IPS DF 4.7 (cell line): ENCODE measurements at regions not wholly inside any gene's neighbourhood (a gene's known extent, or its start where the extent isn't known, plus 50 kb on each side); places are given as distances from the start of the nearest gene placed in this dataset.
"Not testable (repeated sequence)": the region's sequence is repeated elsewhere in the genome, so short reads cannot be mapped to it uniquely, and the experiment has no call there.

Source experiments
- DNase-seq: peaks from one replicate; pipeline ENCODE4 v3.0.0-alpha.2; 2013; ENCODE audit warnings: low spot score; ENCODE audit errors: extremely low read depth

DNA sequence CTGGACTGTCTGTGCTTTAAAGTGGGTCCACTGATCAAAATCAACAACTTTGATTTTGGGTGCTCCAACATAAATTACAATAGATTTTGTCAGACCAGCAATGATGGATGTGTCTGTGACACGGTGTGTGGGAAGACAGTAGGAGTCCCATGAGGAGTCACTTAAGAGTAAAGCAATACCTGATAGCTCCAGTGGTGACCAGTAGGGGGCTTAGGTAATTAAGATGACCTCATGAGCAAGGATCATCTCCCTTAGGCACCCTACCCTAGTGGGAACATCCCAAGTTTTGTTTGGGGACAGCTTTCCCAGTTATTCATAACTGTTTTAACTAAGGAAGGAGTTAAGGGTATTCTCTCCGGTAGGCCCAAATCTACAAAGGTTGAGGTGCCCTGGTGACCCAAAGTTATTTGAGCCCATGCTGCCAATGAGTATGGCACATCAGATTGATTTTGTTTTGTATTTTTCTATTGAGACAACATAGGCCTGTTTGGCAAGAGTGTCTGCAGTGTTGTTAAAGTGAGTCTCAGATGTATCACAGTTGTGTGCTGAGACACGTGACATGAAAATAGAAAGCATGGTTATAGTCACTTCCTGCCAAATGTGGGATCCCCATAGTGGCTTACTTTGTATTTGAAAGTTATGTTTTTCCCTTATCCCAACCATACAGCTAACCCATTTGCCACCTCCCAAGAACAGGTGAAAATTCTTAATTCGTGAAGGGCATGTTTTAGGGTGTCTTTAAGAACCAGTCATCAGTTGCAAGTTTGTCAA is 1337.6 kb upstream of the SLC39A10 start:
- DNase-seq, result no peak

DNA sequence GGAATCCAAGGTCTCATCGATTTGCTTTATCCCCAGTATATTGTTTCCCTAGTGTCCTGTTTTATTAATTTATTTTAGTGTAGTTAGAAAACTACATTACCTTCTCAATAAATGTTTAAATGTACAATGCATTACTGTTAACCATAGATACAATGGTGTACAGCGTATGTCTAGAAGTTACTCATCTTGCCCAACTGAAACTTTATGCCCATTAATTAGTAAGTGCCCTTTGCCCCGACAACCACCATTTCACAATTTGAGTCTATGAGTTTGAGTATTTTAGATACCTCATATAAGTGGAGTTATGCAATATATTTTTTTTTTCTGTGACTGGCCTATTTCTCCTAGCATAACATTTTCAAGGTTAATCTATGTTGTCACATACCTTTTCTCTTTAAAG is 1343.0 kb upstream of the SLC39A10 start:
- no peak for DNase-seq

DNA sequence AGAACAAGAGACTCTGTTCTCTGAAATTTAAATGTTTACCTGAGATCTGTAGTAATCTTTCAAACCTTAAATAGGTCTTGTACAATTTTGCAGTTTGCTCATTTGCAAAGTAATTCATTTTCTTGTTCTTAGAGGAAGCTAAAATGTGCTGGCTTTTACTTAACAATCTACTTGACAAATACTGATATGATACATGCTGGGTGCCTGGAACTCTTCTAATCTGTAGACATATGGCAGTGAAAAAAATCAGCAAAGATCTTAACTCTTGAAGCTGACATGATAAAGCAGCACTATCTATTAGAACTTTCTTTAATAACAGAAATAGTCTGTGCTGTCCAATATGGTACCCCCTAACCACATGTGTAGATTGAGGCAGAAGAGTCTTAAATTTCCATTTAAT is 1352.8 kb upstream of the SLC39A10 start:
- DNase-seq, result no peak

DNA sequence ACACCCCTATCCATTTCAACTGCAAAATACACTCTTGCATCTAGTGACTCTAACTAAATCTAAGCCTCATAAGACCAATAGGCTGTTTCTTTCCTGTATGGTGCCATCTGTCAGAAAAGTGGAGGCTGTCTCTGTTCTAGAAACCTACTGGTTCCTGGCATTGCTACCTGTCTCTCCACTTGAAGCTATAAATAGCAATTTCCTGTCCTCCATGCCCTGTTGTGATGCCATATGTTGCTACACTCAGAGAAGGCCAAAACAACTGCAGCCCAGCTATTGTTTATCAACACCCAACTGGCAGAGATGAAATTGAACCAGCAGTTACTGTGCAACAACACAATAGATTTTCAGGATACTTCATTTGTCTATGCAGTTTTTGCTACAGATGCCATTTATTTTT is 1355.1 kb upstream of the SLC39A10 start:
- DNase-seq, result no peak

DNA sequence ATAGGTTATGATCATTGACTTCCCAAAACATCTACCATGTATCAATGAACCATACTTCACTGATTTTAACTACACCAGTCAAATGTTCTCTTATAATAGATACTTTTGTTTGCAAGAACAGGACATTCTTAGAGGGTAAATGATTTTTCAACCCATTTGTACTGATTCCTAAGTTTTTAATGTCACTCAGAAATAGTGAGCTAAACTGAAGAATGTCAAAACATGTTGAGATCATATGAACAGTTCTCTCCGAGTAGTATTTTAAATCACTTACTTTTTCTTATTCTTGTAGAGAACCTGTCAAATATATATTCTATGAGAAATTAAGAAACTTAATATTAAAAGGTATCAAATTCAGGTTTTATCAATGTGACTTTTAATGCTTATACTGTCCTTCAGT is 1362.9 kb upstream of the SLC39A10 start:
- no peak for DNase-seq

DNA sequence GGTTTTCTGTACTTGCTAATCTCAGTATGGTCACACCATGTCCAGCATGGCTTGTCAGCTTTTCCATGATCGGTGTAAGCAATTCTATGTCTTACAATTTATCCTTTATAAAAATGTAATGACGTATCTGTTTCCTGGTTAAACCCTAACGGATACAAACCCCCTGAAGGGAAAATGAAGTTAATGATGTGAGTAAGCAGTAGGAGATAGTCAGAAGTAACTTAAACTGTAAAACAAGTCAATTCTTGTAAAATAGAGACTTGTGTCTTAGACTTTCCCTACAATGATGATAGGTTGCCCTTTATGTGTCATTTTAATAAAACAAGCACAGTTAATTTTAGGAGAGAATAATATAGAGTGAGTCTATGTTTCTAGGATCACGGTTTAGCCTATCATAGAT is 1365.9 kb upstream of the SLC39A10 start:
- no peak for DNase-seq

DNA sequence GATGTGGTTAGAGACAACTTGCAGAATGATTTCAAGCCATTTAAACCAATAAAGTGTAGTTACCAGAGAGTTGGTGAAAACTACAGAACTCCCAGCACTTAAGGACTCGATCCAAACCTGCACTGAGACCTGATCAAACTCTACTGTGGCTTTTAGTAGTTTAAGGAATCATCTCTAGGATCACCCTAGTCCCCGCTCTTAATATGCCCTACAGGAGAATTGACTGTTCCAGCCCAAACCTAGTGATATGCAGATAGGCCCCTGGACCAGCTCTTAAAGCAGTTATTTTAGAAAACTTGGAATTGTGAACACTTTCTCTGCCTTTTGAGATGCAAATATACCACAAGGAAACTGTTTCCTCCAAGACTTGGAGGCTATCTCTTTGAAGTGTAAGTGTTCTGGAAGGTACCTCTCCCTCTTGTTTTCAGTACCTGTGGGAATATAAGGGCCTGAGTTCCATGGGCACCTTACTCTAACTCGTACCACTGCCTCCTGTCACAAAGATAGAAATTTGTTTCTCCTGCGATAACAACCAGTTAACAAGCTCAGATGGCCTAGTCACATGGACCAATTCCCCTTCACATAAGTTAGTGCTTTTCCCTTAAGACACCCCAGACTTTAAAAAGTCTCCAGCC is 1367.2 kb upstream of the SLC39A10 start:
- DNase-seq, result no peak

DNA sequence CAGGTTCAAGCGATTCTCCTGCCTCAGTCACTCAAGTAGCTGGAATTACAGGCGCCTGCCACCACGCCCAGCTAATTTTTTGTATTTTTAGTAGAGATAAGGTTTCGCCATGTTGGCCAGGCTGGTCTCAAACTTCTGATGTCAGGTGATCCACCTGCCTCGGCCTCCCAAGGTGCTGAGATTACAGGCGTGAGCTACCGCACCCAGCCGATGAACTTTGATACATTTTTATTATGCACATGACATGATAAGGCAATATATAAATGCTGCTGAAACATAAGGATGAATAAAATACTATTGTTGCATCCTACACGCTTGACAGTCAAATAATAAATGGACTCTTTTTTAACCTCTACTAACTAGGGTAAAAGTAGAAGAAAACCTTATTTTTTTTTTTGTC is 1380.4 kb upstream of the SLC39A10 start:
- DNase-seq, result not testable (repeated sequence)

DNA sequence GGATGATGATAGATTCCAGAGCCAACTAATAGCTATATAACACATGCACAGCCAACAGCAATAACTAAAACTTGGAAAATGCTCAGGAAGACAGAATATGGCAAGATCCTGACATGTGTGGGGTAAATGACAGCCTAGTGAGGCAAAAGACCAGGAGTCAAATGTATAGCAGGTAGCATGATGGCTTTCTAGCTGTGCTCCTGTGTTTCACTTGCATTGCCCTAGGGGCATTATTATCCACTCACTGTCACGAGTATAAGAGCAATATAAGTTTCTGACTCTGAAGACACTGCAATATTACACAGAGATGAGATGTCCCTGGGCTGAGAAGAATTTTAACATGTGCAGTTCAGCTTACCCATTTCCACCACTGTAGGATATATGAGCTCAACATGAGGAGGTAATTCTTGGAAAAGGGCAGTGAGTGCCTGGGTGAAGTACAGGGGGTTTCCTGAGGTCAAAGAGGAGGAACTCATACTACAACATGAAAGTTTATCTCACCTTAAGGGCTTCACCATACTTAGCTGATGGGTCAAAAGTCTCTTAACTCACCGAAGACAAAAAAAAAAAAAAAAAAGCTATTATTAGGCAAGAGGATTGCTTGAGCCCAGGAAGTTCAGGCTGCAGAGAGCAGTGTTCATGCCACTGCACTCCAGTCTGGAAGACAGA is 1385.6 kb upstream of the SLC39A10 start:
- no peak for DNase-seq

DNA sequence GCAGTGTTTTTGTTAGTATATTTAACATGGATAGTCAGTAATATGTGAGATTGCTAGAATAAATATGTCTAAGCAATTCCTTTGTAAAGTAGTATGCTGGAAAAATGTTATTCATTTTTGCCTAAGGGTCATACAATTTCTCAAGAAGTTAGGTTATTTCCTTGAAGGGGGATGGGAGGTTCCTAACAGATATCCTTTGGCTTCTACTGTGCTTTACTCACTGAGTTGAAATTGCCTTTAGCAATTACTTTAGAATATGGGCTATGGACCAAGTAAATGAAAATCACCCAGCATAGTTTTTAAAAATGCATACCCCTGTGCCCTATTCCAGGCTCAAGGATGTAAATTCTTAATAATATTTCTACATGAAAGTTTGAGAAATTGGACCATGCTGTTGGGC is 1386.4 kb upstream of the SLC39A10 start:
- DNase-seq, result no peak

DNA sequence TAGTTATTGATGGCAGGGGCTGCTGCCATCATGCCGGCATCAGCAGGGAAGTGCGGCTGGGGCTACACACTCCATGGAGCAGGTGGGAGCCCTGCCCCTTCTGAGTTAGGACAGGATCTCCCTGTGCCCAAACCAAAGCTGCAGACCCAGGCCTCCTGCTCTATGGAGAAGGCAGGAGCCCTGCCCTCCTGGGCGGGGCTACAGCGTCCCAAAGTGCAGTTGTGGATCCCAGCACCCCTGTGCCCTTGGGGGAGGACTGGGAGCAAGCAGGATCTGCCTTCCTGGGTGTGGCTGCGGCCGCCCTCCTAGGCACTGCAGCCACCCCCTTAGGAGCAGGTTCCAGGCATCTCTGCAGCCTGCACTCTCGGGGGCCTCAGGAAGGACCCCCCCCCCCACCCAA is 1392.4 kb upstream of the SLC39A10 start:
- no peak for DNase-seq

DNA sequence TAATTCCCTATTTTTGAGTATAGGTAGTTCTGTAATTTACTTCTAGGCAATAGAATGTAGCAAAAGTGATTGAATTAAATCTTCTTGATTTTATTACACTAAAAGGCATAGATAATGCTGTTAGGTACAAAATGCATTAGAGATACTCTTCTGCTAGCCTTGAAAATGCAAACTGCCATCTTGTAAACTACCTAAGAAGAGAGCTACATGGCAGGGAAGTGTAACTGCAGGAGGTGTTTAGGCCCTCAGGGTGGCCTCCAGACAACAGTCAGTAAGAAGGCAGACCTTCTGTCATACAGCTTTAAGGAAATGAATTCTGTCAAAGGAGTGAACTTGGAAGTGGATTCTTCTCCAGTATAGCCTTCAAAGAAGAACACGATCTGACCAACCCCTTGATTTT is 1396.8 kb upstream of the SLC39A10 start:
- no peak for DNase-seq

DNA sequence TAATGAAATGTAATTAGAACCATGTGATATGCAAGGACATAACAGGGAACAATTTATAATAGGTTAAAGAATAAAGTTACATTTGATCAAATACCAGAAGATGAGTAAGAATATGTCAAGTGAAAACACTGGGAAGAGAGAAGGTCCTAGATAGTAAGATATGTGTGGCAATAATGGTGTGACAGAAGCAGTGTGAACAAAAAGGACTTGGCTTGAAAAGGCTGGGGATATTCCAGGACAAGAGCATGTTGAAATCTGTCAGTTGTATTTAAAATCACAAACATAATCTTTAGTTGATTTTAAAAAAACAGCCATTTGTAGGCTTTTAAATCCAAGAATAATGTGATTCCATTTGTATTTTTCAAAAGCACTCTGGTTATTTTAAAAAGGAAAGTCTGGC is 1399.9 kb upstream of the SLC39A10 start:
- DNase-seq, result no peak

DNA sequence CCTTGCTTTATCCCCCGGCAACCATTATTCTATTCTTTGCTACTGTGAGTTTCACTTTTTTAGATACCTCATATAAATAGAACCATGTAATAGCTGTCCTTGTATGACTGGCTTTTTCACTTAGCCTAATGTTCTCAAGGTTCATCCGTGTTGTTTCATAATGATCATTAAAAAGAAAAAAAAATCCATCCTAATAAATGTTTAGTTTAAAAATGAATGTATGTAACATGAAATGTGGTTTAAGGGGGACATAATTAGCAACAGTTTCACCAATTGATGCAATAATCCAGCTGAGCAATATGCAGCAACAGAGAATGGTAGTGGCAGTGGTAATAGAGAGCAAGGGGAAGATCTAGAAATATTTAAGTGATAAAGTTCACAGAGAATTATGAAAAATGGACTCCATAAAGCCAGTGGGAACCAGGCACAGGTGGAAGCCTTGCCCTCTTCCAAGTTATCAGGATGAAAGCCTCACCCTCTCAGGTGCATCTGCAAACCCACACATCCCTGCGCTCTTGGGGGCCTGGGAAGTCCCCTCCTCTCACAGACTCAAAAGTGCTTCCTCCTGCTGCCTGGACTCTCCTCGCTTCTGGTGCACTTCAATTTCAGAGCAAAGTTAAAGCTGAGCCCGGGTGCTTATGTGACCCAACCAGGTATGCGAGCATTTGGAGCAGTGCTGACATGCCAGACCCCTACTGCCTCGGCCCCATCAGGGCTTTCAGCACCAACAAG is 1403.3 kb upstream of the SLC39A10 start:
- DNase-seq, result no peak

DNA sequence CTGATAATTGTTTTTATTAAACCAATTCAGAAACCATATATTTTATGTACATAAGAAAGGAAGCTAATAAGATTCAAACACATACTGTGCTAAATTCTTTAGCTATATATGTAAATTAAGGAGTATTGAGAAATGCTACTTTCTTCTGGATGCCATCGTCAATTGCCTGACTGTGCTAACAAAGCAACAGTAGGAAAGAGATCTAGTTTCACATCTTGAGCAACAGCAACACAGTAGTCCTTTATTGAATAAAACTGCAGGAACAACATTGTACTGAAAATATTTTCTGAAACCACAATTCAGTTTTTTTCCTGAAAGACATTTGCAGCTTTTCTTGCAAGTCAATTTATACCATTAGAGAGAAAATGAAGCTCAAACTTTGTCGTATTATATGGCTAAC is 1404.9 kb upstream of the SLC39A10 start:
- DNase-seq, result no peak

DNA sequence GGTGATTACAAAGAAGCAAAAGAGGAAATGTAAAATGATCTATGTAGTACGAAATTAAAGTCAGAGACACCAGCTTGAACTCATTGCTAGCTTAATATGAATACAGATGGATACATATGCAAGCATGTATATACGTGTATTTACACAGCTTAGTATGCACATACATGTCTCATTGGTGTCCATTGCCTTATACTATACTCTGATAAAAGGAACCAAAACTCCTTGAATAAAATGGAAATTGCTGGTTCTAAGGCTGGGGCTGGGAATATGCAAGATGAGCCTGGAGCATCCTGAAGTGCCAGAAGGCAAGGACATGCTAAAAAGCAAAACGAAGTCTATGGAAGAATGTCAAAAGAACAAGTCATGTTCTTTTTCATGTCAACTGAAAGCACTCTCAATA is 1424.4 kb upstream of the SLC39A10 start:
- DNase-seq, result no peak

DNA sequence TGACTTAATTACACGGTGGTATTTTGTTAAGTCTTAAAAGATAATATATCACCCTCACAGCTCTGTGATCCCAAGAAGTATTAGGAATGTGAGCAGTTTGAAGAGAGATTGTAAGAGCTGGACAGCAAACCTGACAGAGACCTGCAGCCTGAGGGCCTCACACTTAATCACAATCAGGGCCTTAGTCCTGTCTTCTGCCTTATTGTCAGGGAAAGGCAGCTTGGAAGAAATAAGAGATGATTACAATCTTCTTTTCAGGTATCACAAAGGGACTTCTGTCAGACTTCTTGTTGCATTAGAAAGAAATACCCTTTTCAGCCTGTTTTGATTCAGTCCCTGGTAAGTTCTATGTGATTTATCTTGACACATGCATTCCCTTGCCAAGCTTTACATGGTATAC is 1433.8 kb upstream of the SLC39A10 start:
- no peak for DNase-seq

DNA sequence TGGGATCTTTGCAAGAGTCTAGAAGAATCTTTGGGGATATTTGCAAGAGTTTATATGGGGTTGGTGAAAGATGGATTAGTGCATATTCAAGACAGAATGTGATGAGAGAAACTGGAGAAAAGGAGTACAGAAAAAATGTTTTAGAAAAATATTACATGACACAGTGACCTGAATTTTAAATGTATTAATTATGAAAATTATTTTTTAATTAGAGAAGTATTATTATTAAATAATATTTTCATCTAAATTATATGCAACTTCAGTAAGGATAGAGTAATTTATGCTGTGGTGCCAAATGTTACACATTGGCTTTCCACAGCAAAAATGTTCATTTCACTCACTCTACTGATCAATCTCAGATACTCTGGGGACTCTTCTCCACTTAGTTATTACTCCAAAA is 1442.8 kb upstream of the SLC39A10 start:
- no peak for DNase-seq

DNA sequence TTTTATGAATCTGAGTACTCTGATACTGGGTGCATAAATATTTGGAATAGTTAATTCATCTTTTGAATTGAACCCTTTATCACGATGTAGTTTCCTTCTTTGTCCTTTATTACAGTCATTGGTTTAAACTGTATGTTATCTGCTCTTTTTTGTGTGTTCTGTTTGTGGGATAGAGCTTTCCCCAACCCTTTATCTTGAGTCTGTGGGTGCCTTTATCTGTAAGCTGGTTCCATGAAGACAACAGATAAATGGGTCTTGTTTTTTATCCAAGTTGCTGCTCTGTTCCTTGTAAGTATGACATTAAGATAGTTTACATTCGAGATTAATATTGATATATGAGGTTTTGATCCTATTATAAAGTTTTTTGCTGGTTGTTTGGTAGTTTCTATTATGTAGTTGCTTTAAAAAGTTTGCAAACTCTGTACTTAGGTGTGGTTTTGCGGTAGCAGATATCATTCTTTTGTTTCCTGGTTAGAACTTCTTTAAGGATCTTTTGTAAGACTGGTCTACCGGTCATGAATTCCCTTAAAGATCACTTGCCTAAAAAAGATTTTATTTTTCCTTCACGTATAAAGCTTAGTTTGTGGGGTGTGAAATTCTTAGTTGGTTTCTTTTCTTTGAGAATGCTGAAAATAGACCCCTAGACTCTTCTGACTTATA is 1451.3 kb upstream of the SLC39A10 start:
- no peak for DNase-seq

DNA sequence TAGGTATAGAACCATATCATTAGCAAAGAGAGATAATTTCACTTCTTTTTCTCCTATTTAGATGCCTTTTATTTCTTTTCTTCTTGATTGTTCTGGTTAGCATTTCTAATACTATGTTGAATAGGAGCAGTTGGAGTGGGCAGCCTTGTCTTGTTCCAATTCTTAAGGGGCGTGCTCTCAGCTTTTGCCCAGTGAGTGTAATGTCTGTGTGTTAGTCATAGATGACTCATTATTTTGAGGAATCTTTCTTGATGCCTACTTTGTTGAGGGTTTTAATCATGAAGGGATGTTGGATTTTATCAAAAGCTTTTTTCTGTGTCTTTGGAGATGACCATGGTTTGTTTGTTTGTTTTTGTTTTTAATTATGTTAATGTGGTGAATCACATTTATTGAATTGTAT is 1453.1 kb upstream of the SLC39A10 start:
- no peak for DNase-seq

DNA sequence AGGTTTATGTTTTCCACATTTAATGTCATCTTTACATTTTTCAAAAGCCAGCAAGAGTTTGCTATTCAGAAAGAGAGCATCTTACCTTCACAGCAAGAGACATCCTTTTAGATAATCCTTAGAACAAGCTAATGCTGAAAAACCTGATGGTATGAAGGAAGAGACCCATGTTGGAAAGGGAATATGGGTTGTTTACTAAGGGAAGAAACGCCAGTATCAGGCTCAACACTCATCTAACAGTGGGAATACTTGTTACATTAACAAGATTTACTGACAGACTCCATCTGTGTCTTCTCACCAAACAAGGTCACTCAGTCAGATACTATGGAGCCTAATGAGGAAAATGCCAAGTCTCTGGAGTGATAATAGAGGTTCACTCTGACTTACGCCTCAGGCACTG is 1474.1 kb upstream of the SLC39A10 start:
- no peak for DNase-seq

DNA sequence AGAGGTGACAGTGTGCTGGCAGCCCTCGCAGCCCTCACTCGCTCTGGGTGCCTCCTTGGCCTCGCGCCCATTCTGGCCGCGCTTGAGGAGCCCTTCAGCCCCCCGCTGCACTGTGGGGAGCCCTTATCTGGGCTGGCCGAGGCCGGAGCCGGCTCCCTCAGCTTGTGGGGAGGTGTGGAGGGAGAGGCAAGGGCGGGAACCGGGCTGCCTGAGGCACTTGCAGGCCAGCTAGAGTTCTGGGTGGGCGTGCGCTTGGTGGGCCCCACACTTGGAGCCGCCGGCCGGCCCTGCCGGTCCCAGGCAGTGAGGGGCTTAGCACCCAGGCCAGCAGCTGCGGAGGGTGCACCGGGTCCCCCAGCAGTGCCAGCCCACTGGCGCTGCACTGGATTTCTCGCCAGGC is 1480.9 kb upstream of the SLC39A10 start:
- no peak for DNase-seq
